ENCODE measurements at regions not wholly inside any gene's neighbourhood (a gene's known extent, or its start where the extent isn't known, plus 50 kb on each side); places are given as distances from the start of the nearest gene placed in this dataset.

GRCh38 chr3:177516158-177517011 lies 319.1 kb upstream of the TBL1XR1 start (continued):
- TF ChIP-seq ZNF280D (CRISPR knock-in tag; IDR thresholded peaks at IDR 0.05): no peak
- no peak for TF ChIP-seq REL (CRISPR knock-in tag; conservative IDR thresholded peaks at IDR 0.05)
- TF ChIP-seq NFATC3 (CRISPR knock-in tag; IDR thresholded peaks at IDR 0.05): no peak
- TF ChIP-seq ZNF772 (CRISPR knock-in tag; IDR thresholded peaks at IDR 0.05): no peak
- TF ChIP-seq RBM39 (IDR thresholded peaks at IDR 0.05; ENCODE audit: low read depth, low read length, poor library complexity, severe bottlenecking): no peak
- TF ChIP-seq ZNF761 (CRISPR knock-in tag; conservative IDR thresholded peaks at IDR 0.05): 0 out of 2 replicates have a peak, but pooled peaks have one; percentile 29
- peak; percentile 84 for TF ChIP-seq FOXP4 (CRISPR knock-in tag; IDR thresholded peaks at IDR 0.05)
- TF ChIP-seq DPF2 (CRISPR knock-in tag; IDR thresholded peaks at IDR 0.05; ENCODE audit: borderline replicate concordance, low read depth): no peak
- 0 out of 4 replicates have a peak, but pooled peaks of 1 of the 2 experiments have one; percentile 18 for TF ChIP-seq HMGXB4 (CRISPR knock-in tag; IDR thresholded peaks at IDR 0.05; ENCODE audit: borderline replicate concordance in 1 of 2, low read depth in 1 of 2)
- TF ChIP-seq ZFP91 (CRISPR knock-in tag; IDR thresholded peaks at IDR 0.05; ENCODE audit: borderline replicate concordance): peak; percentile 23; the same call in 1 of the 2 replicates
- TF ChIP-seq ZNF598 (CRISPR knock-in tag; IDR thresholded peaks at IDR 0.05; ENCODE audit: borderline replicate concordance): peak; percentile 79; the same call in 1 of the 2 replicates
- TF ChIP-seq ZNF784 (CRISPR knock-in tag; IDR thresholded peaks at IDR 0.05; ENCODE audit: borderline replicate concordance): no peak; the same call in 1 of the 2 replicates
- TF ChIP-seq ZNF232 (CRISPR knock-in tag; IDR thresholded peaks at IDR 0.05; ENCODE audit: borderline replicate concordance): 0 out of 2 replicates have a peak, but pooled peaks have one; percentile 33
- TF ChIP-seq NCOA2 (CRISPR knock-in tag; IDR thresholded peaks at IDR 0.05): peak; percentile 73
- TF ChIP-seq CREB3 (CRISPR knock-in tag; IDR thresholded peaks at IDR 0.05): no peak
- peak; percentile 71; the same call in 1 of the 2 replicates for TF ChIP-seq RXRA (CRISPR knock-in tag; IDR thresholded peaks at IDR 0.05)
